HepG2 (cell line): ENCODE measurements at regions not wholly inside any gene's neighbourhood (a gene's known extent, or its start where the extent isn't known, plus 50 kb on each side); places are given as distances from the start of the nearest gene placed in this dataset.

ENCODE experiments used
- ATAC-seq: fragments of 200-7000 bp; cut with Tn5 transposase; 3 replicates; pipeline ENCODE4 v1.9.1; 2020; ENCODE audit warnings: mild to moderate bottlenecking, moderate library complexity
- BruUV-seq: library from RNA; stranded (reverse); fragments of 400-500 nt; replicated peaks from 2 replicates; lab custom pipeline; 2021; lab: Mats Ljungman, UMichigan
- CTCF ChIA-PET: fragments of 300-600 bp; formaldehyde crosslinking; extraction: SDS; loops from one replicate; lab custom pipeline; 2021; ENCODE audit warnings: low total read pairs, inconsistent platforms, low intra/inter-chr PET ratio; lab: Yijun Ruan, JAX
- POLR2A ChIA-PET: fragments of 350-600 bp; sonication (Branson Sonifier 250); formaldehyde crosslinking; loops from one replicate; lab custom pipeline; 2020; ENCODE audit warnings: antibody characterized with exemption, inconsistent platforms; lab: Yijun Ruan, JAX
- DNase-seq: peaks from one replicate; pipeline ENCODE4 v3.0.0-alpha.2; 2015; ENCODE audit warnings: low spot score
- FAIRE-seq: peaks from 3 replicates; lab custom pipeline; 2011; peaks lifted over from hg19 to GRCh38; lab: Jason Lieb, UNC
- H2AFZ ChIP-seq: one replicate; pipeline ENCODE4 v1.6.1; 2011; ENCODE audit warnings: low read length, inconsistent platforms
- H3K27ac ChIP-seq: fragments of 300-600 bp; 3 replicates; pipeline ENCODE4 v1.8.0; 2011; ENCODE audit warnings: mixed run types, mild to moderate bottlenecking, mixed read lengths, low read length, inconsistent platforms; ENCODE audit not compliant: insufficient read depth; ENCODE audit errors: extremely low read length
- H3K27me3 ChIP-seq, 2 experiments: fragments of 200-600 bp in 1 of 2; 2 replicates in 1 of 2; 3 replicates in 1 of 2; pipeline versions ENCODE4 v1.6.0 to v1.8.0; 2011; ENCODE audit warnings: low read length in 2 of 2, mild to moderate bottlenecking in 2 of 2, moderate library complexity in 2 of 2, inconsistent platforms in 1 of 2; ENCODE audit not compliant: insufficient read depth in 2 of 2, control insufficient read depth in 1 of 2
- H3K36me3 ChIP-seq, 2 experiments: fragments of 200-600 bp in 1 of 2; replicated peaks in 1 of 2; 2 replicates in 1 of 2; 3 replicates in 1 of 2; pipeline versions ENCODE4 v1.5.1 to v1.8.0; 2011; ENCODE audit warnings: low read length in 2 of 2, inconsistent platforms in 1 of 2; ENCODE audit not compliant: insufficient read depth in 2 of 2, control insufficient read depth in 1 of 2
- H3K4me1 ChIP-seq: 2 replicates; pipeline ENCODE4 v1.5.1; 2012; ENCODE audit warnings: low read length, inconsistent platforms; ENCODE audit not compliant: insufficient read depth
- H3K4me2 ChIP-seq: 2 replicates; pipeline ENCODE4 v1.6.0; 2011; ENCODE audit warnings: low read depth, low read length, inconsistent platforms
- H3K4me3 ChIP-seq, 3 experiments: fragments of 200-600 bp in 1 of 3; sonication (generic), shearing (Covaris generic) in 1 of 3; replicated peaks in 1 of 3; 2 replicates each; pipeline ENCODE4 v1.5.1; 2011 to 2016; ENCODE audit warnings: low read length in 3 of 3, inconsistent platforms in 2 of 3, low read depth in 2 of 3, mild to moderate bottlenecking in 2 of 3, control low read depth in 1 of 3, mixed read lengths in 1 of 3; ENCODE audit not compliant: insufficient read depth in 1 of 3
- H3K79me2 ChIP-seq: one replicate; pipeline ENCODE4 v1.6.1; 2011; ENCODE audit warnings: low read length, inconsistent platforms; ENCODE audit not compliant: insufficient read depth
- H3K9ac ChIP-seq: 2 replicates; pipeline ENCODE4 v1.6.0; 2011; ENCODE audit warnings: mild to moderate bottlenecking, low read depth, low read length, inconsistent platforms; ENCODE audit not compliant: insufficient read depth
- H3K9me3 ChIP-seq: 2 replicates; pipeline ENCODE4 v1.5.1; 2012; ENCODE audit warnings: mild to moderate bottlenecking, low read length
- H4K20me1 ChIP-seq: 2 replicates; pipeline ENCODE4 v1.6.0; 2011; ENCODE audit warnings: inconsistent platforms, mild to moderate bottlenecking, low read length, moderate library complexity; ENCODE audit not compliant: insufficient read depth
- IKZF4 ChIP-seq: sonication (generic); formaldehyde crosslinking; IDR thresholded peaks from 2 replicates; pipeline ENCODE4 v1.5.1; 2020; ENCODE audit warnings: borderline replicate concordance, mild to moderate bottlenecking, low read depth, missing genetic modification reagents; ENCODE audit errors: not compliant biosample characterization
- PHF20 ChIP-seq: sonication (generic); formaldehyde crosslinking; IDR thresholded peaks from 2 replicates; pipeline ENCODE4 v1.5.0; 2020; ENCODE audit warnings: mild to moderate bottlenecking, missing genetic modification reagents
- RBM22 ChIP-seq: fragments of 200-400 bp; formaldehyde crosslinking; optimal IDR thresholded peaks from 2 replicates; pipeline ENCODE3; 2017; ENCODE audit warnings: mild to moderate bottlenecking, low read length, moderate library complexity
- SMARCE1 ChIP-seq: fragments of 450-650 bp; IDR thresholded peaks from 2 replicates; pipeline ENCODE4 v1.6.1; 2017; ENCODE audit warnings: borderline replicate concordance
- SRF ChIP-seq: IDR thresholded peaks from 2 replicates; pipeline ENCODE4 v1.6.1; 2011; ENCODE audit warnings: mild to moderate bottlenecking, low read depth, low read length, moderate library complexity
- THYN1 ChIP-seq: sonication (generic); formaldehyde crosslinking; IDR thresholded peaks from 2 replicates; pipeline ENCODE4 v1.8.1; 2023; ENCODE audit warnings: low read depth, mild to moderate bottlenecking, moderate library complexity, missing genetic modification reagents, borderline replicate concordance
- ZMYM2 ChIP-seq: sonication (generic); formaldehyde crosslinking; IDR thresholded peaks from 2 replicates; pipeline ENCODE4 v1.8.0; 2022; ENCODE audit warnings: mild to moderate bottlenecking, missing genetic modification reagents
- ZNF652 ChIP-seq: IDR thresholded peaks from 2 replicates; pipeline ENCODE4 v1.6.1; 2016; ENCODE audit warnings: low read depth, borderline replicate concordance
- ZNF709 ChIP-seq: sonication (generic); formaldehyde crosslinking; IDR thresholded peaks from 2 replicates; pipeline ENCODE4 v1.5.0; 2020; ENCODE audit warnings: mild to moderate bottlenecking, missing genetic modification reagents
- WGBS: methylation state at CpG from one replicate; pipeline ENCODE4 v1.1.6; 2017; ENCODE audit warnings: low lambda C conversion rate; 5-methylcytosine and 5-hydroxymethylcytosine counted together
- in situ Hi-C: cut with HindIII; loops from 2 replicates; pipeline ENCODE4 v1.10.0; 2017; ENCODE audit warnings: low pct_unique_long_range_greater_than_20kb; ENCODE audit not compliant: extremely low pct_ligation_motif_present
- intact Hi-C: fragments of 100-400 bp; cut with micrococcal nuclease; formaldehyde crosslinking; loops from one replicate; pipeline ENCODE4 v1.10.0; 2022; ENCODE audit not compliant: unreplicated experiment
- TF ChIP-seq, protein P1 (sequence below): sonication (generic); formaldehyde crosslinking; IDR thresholded peaks from one replicate; pipeline ENCODE4 v1.5.1; 2020; ENCODE audit warnings: mild to moderate bottlenecking, missing genetic modification reagents; ENCODE audit errors: not compliant biosample characterization
- TF ChIP-seq, protein P2 (sequence below): sonication (generic); formaldehyde crosslinking; IDR thresholded peaks from 2 replicates; pipeline ENCODE4 v1.4.0; 2020; ENCODE audit warnings: missing genetic modification reagents, borderline replicate concordance

DNA sequence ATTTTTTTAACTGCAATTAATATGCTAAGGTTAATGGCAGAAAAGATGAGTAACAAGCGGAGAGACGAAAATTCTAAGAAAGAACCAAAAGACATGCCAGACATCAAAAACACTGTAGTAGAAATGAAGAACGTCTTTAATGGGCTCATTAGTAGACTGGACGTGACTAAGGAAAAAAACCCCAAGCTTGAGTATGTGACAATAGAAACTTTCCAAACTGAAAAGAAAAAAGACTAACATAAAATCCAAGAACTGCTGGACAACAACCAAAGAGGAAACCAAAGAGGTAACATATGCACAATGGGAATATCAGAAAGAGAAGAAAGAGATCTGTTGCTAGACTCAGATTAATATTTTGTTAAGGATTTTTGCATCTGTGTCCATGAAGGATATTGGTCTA is 94.6 kb upstream of the SETMAR start (continued):
- TF ChIP-seq SRF (no peak), PHF20 (CRISPR knock-in tag) (no peak), ZNF709 (CRISPR knock-in tag) (no peak), ZNF652 (CRISPR knock-in tag) (no peak)
- TF ChIP-seq, protein P1, sequence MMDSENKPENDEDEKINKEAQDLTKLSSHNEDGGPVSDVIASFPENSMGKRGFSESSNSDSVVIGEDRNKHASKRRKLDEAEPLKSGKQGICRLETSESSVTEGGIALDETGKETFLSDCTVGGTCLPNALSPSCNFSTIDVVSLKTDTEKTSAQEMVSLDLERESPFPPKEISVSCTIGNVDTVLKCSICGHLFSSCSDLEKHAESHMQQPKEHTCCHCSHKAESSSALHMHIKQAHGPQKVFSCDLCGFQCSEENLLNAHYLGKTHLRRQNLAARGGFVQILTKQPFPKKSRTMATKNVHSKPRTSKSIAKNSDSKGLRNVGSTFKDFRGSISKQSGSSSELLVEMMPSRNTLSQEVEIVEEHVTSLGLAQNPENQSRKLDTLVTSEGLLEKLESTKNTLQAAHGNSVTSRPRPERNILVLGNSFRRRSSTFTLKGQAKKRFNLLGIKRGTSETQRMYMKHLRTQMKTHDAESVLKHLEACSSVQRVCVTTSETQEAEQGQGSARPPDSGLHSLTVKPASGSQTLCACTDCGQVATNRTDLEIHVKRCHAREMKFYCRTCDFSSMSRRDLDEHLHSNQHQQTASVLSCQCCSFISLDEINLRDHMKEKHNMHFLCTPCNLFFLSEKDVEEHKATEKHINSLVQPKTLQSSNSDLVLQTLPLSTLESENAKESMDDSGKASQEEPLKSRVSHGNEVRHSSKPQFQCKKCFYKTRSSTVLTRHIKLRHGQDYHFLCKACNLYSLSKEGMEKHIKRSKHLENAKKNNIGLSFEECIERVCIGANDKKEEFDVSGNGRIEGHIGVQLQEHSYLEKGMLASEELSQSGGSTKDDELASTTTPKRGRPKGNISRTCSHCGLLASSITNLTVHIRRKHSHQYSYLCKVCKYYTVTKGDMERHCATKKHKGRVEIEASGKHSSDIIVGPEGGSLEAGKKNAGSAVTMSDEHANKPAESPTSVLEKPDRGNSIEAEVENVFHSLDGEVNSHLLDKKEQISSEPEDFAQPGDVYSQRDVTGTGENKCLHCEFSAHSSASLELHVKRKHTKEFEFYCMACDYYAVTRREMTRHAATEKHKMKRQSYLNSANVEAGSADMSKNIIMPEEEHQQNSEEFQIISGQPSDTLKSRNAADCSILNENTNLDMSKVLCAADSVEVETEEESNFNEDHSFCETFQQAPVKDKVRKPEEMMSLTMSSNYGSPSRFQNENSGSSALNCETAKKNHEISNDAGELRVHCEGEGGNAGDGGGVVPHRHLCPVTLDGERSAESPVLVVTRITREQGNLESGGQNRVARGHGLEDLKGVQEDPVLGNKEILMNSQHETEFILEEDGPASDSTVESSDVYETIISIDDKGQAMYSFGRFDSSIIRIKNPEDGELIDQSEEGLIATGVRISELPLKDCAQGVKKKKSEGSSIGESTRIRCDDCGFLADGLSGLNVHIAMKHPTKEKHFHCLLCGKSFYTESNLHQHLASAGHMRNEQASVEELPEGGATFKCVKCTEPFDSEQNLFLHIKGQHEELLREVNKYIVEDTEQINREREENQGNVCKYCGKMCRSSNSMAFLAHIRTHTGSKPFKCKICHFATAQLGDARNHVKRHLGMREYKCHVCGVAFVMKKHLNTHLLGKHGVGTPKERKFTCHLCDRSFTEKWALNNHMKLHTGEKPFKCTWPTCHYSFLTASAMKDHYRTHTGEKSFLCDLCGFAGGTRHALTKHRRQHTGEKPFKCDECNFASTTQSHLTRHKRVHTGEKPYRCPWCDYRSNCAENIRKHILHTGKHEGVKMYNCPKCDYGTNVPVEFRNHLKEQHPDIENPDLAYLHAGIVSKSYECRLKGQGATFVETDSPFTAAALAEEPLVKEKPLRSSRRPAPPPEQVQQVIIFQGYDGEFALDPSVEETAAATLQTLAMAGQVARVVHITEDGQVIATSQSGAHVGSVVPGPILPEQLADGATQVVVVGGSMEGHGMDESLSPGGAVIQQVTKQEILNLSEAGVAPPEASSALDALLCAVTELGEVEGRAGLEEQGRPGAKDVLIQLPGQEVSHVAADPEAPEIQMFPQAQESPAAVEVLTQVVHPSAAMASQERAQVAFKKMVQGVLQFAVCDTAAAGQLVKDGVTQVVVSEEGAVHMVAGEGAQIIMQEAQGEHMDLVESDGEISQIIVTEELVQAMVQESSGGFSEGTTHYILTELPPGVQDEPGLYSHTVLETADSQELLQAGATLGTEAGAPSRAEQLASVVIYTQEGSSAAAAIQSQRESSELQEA (CRISPR knock-in tag), result no peak

DNA sequence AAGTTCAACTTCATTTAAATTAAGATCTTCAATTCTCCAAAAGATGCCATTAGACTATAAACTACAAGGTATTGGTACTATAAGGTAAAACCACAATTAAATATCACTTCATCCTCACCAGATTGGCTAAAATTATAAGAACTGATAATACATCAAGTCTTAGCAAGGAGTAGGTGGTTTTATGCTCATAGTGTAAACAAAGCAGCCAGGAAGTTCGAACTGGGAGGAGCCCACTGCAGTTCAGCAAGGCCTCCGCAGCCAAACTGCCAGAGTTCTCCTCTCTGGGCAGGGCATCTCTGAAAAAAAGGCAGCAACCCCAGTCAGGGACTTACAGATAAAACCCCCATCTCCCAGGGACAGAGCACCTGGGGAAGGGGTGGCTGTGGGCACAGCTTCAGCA is 91.6 kb upstream of the SETMAR start:
- Histone ChIP-seq H3K9ac (no peak overlapping the region), H3K4me2 (no peak overlapping the region), H3K4me1 (no peaks in the 10 kb centered on the region), H3K9me3 (no peaks in the 10 kb centered on the region), H2AFZ (no peak overlapping the region), H4K20me1 (no peaks in the 10 kb centered on the region), H3K36me3 (no peaks in the 10 kb centered on the region), H3K27ac (no peak overlapping the region), H3K4me3 (no peak overlapping the region), H3K27me3 (no peaks in the 10 kb centered on the region), H3K79me2 (no peaks in the 10 kb centered on the region)
- FAIRE-seq, result no peak
- WGBS, result 10% methylated on average over 2 of the region's 2 CpGs
- no TSS peak for BruUV-seq
- ATAC-seq, result no peak
- no peak for DNase-seq
- in situ Hi-C loops, result no loop called here
- ChIA-PET POLR2A (no interaction called here), CTCF (no interaction called here)
- intact Hi-C loops, result no loop called here
- TF ChIP-seq THYN1, result no peak
- no peak for TF ChIP-seq SMARCE1
- no peak for TF ChIP-seq IKZF4 (CRISPR knock-in tag)
- TF ChIP-seq, protein P2, sequence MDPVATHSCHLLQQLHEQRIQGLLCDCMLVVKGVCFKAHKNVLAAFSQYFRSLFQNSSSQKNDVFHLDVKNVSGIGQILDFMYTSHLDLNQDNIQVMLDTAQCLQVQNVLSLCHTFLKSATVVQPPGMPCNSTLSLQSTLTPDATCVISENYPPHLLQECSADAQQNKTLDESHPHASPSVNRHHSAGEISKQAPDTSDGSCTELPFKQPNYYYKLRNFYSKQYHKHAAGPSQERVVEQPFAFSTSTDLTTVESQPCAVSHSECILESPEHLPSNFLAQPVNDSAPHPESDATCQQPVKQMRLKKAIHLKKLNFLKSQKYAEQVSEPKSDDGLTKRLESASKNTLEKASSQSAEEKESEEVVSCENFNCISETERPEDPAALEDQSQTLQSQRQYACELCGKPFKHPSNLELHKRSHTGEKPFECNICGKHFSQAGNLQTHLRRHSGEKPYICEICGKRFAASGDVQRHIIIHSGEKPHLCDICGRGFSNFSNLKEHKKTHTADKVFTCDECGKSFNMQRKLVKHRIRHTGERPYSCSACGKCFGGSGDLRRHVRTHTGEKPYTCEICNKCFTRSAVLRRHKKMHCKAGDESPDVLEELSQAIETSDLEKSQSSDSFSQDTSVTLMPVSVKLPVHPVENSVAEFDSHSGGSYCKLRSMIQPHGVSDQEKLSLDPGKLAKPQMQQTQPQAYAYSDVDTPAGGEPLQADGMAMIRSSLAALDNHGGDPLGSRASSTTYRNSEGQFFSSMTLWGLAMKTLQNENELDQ (CRISPR knock-in tag), result no peak
- TF ChIP-seq RBM22, result no peak
- TF ChIP-seq ZMYM2, result no peak
